Right lobe of liver (tissue), 6 donors: ENCODE measurements at regions not wholly inside any gene's neighbourhood (a gene's known extent, or its start where the extent isn't known, plus 50 kb on each side); places are given as distances from the start of the nearest gene placed in this dataset.
A peak's percentile ranks its signal among the peaks of the same experiment; 100 is the strongest.

ENCODE experiments used
- ATAC-seq, 4 donors: fragments of 200-7000 bp; cut with Tn5 transposase; one replicate each; pipeline ENCODE4 v1.9.1; 2020; ENCODE audit warnings: mild to moderate bottlenecking in 4 of 4, moderate library complexity in 4 of 4
- DNase-seq, 3 donors: peaks; one replicate each; pipeline ENCODE4 v3.0.0-alpha.2; 2020
- H3K27ac ChIP-seq, 3 donors: fragments of 200-600 bp; one replicate each; pipeline ENCODE4 v1.8.0; 2022
- H3K27me3 ChIP-seq, 2 donors: fragments of 200-600 bp; one replicate each; pipeline ENCODE4 v1.8.0; 2022
- H3K36me3 ChIP-seq, 4 donors: fragments of 200-600 bp; sonication (generic) in 1 of 4; one replicate each; pipeline versions ENCODE4 v1.5.1 to v1.8.0; 2017 to 2022; ENCODE audit warnings: control low read depth in 1 of 4
- H3K4me1 ChIP-seq, 4 donors: fragments of 200-600 bp; sonication (generic) in 1 of 4; one replicate each; pipeline versions ENCODE4 v1.5.1 to v1.8.0; 2017 to 2022; ENCODE audit warnings: control low read depth in 1 of 4
- H3K4me3 ChIP-seq, 3 donors: fragments of 200-600 bp; one replicate each; pipeline ENCODE4 v1.8.0; 2022
- H3K9me3 ChIP-seq, 4 donors: fragments of 200-600 bp; sonication (generic) in 1 of 4; one replicate each; pipeline versions ENCODE4 v1.5.1 to v1.8.0; 2017 to 2022; ENCODE audit warnings: control low read depth in 1 of 4
- POLR2A ChIP-seq: fragments of 450-650 bp; IDR thresholded peaks from one replicate; pipeline ENCODE4 v1.6.1; 2017; ENCODE audit warnings: antibody characterized with exemption, mild to moderate bottlenecking
- WGBS: methylation state at CpG from one replicate; pipeline ENCODE4 v1.1.6; 2018; ENCODE audit warnings: low coverage, low lambda C conversion rate; ENCODE audit not compliant: insufficient coverage; ENCODE audit errors: missing lambda C conversion rate; 5-methylcytosine and 5-hydroxymethylcytosine counted together
- intact Hi-C, 2 donors: fragments of 100-400 bp; cut with DNase I; formaldehyde crosslinking; loops; one replicate each; pipeline versions ENCODE4 v1.11.2 to v1.14.1; 2022
- TF ChIP-seq, protein P1 (sequence below), 4 donors: fragments of 200-600 bp in 3 of 4; fragments of 450-650 bp in 1 of 4; IDR thresholded peaks; one replicate each; pipeline versions ENCODE4 v1.5.1 to v1.8.0; 2016 to 2022; ENCODE audit warnings: antibody characterized with exemption in 4 of 4, mild to moderate bottlenecking in 2 of 4
- donor health status: DM: no; HTN: yes; CAD: no.
- donor health status: DM: no; HTN: no; CAD: no.
- donor health status: DM: no; HTN: no; CAD: no.
- donor health status: DM: no; HTN: yes; CAD: no.
- donor health status: DM: no; HTN: yes; CAD: no.

DNA sequence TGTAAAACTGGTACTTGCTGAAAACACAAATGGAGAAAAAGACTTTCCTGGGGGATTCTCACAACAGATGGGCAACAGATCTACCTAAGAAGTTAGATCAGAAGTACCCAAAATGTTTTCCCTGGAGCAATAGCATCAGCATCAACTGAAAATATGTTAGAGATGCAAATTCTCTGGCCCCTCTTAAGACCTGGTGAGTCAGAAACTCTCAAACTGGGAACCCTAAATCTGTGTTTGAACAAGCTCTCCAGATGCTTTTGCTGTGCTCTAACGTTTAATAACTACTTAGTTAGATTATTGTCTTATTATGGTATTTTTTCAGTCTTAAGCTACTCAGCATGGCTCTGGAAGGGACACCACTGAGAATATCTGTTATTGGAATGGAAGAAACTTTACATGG lies 55.2 kb upstream of the TRPC3 start:
- DNase-seq (no peak), ATAC-seq (no peak)
- no peaks in the 10 kb centered on the region for H3K36me3 ChIP-seq
- no peak overlapping the region for H3K27ac ChIP-seq
- H3K4me3 ChIP-seq = no peak overlapping the region
- H3K27me3 ChIP-seq = no peaks in the 10 kb centered on the region
- no peaks in the 10 kb centered on the region for H3K9me3 ChIP-seq
- no peaks in the 10 kb centered on the region for H3K4me1 ChIP-seq
- TF ChIP-seq, protein P1, sequence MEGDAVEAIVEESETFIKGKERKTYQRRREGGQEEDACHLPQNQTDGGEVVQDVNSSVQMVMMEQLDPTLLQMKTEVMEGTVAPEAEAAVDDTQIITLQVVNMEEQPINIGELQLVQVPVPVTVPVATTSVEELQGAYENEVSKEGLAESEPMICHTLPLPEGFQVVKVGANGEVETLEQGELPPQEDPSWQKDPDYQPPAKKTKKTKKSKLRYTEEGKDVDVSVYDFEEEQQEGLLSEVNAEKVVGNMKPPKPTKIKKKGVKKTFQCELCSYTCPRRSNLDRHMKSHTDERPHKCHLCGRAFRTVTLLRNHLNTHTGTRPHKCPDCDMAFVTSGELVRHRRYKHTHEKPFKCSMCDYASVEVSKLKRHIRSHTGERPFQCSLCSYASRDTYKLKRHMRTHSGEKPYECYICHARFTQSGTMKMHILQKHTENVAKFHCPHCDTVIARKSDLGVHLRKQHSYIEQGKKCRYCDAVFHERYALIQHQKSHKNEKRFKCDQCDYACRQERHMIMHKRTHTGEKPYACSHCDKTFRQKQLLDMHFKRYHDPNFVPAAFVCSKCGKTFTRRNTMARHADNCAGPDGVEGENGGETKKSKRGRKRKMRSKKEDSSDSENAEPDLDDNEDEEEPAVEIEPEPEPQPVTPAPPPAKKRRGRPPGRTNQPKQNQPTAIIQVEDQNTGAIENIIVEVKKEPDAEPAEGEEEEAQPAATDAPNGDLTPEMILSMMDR (IDR thresholded peaks at IDR 0.05) = no peak
- TF ChIP-seq POLR2A = no peak
- WGBS = 13% methylated on average over 1 of the region's 1 CpG
- intact Hi-C loops = no loop called here

DNA sequence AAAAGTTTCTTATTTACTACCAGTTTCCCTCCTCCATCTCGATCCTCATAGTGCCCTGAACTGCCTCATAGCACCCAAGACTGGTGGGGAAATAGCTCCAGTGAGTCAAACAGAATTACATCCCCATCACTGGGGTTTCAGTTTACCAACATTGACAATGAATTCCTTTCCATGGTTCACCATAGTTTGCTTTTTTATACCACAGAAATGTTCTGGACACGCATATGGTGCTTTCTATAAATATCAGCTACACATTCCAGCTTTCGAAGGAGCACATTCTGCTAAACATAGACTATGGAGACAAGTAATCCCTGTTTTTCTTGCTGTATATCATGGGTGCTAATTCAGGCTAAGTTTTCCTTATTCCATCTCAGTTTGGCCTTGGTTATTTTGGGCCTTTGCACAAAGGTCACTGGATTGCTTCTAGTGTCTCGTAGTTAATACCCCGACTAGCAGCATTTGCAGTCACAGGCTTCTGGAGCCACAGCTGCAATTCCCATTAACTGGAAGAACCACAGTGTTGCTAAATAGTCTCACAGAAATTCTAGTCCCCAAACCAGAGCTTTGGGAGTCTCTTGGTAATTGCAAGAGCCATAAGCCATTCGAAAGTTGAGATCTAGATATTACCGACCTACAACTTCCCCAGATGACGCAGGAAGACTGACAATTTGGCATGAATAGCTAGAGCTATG lies 53.4 kb upstream of the TRPC3 start:
- ATAC-seq = no peak
- Histone ChIP-seq H3K27me3 (no peaks in the 10 kb centered on the region), H3K4me3 (no peak overlapping the region), H3K36me3 (no peaks in the 10 kb centered on the region), H3K27ac (no peak overlapping the region), H3K9me3 (no peaks in the 10 kb centered on the region), H3K4me1 (no peaks in the 10 kb centered on the region)
- WGBS = 69% methylated on average over 7 of the region's 8 CpGs
- intact Hi-C loops = no loop called here
- no peak for DNase-seq
- TF ChIP-seq, protein P1 (IDR thresholded peaks at IDR 0.05) = no peak
- TF ChIP-seq POLR2A = no peak

DNA sequence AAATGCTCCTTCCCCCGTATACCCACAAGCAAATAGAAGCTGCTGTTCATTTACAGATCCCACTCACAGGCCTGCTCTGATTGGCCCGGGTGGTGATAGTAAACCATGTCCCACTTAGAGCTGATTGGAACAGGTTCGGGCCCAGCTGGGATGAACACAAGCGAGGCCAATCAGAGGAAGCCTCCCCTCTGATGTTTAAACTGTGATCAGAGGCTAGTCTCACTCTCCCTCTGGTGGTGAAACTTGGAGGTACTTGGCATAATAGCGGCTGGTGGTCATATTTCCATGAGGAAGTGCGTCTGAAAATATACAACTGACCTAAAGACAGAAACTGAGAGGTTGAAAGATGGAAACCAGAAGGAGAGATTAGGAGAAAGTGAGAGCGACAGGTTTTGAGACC lies 51.5 kb upstream of the TRPC3 start:
- Histone ChIP-seq H3K9me3 (no peaks in the 10 kb centered on the region), H3K4me3 (no peak overlapping the region), H3K36me3 (no peaks in the 10 kb centered on the region), H3K4me1 (no peaks in the 10 kb centered on the region), H3K27ac (no peak overlapping the region), H3K27me3 (no peaks in the 10 kb centered on the region)
- WGBS = 65% methylated on average over 3 of the region's 7 CpGs
- intact Hi-C loops = no loop called here
- TF ChIP-seq POLR2A = no peak
- TF ChIP-seq, protein P1 (IDR thresholded peaks at IDR 0.05) = peak in 3 of 4 donors; percentile 11 to 14 (median 12)
- ATAC-seq (peak in 3 of 4 donors; percentile 16 to 37 (median 32)), DNase-seq (no peak)
